NB4 (cell line): ENCODE measurements at regions not wholly inside any gene's neighbourhood (a gene's known extent, or its start where the extent isn't known, plus 50 kb on each side); places are given as distances from the start of the nearest gene placed in this dataset.

Source experiments
- DNase-seq: peaks from one replicate; pipeline ENCODE4 v3.0.0; 2010; ENCODE audit warnings: low read depth
- H3K4me3 ChIP-seq: one replicate; pipeline ENCODE4 v1.5.1; 2011; ENCODE audit warnings: mild to moderate bottlenecking, low read depth, low read length, moderate library complexity
- MAX ChIP-seq: IDR thresholded peaks from 2 replicates; pipeline ENCODE4 v1.6.1; 2011; ENCODE audit warnings: low read depth, low read length
- MYC ChIP-seq: IDR thresholded peaks from 2 replicates; pipeline ENCODE4 v1.6.1; 2011; ENCODE audit warnings: low read depth, low read length
- POLR2A ChIP-seq: IDR thresholded peaks from 2 replicates; pipeline ENCODE4 v1.6.1; 2011; ENCODE audit warnings: mild to moderate bottlenecking; ENCODE audit not compliant: insufficient read length; ENCODE audit errors: extremely low read depth
- TF ChIP-seq, protein P1 (sequence below): IDR thresholded peaks from one replicate; pipeline ENCODE4 v1.5.1; 2012; ENCODE audit warnings: low read depth, low read length

DNA sequence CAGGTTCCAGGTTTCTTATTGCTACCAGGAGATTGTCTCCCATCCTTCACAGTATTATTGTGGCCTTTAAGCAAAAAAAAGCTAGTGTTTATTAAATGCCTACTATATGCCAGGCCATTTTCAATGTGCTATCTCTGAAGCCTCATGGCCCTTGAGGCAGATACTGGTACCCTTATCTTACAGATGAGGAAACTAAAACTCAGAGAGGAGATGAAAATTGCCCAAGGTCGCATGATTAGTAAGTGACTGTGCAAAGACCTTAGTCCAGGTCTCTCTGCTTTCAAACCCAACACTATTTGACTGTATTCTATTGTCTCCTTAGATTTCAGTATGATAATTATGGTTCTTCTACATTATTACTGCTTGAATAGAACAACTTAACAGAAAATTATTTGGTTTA lies 717.9 kb upstream of the AMOT start:
- no peak overlapping the region for H3K4me3 ChIP-seq
- DNase-seq, result no peak
- TF ChIP-seq MAX (no peak), MYC (no peak), POLR2A (no peak)
- TF ChIP-seq, protein P1, sequence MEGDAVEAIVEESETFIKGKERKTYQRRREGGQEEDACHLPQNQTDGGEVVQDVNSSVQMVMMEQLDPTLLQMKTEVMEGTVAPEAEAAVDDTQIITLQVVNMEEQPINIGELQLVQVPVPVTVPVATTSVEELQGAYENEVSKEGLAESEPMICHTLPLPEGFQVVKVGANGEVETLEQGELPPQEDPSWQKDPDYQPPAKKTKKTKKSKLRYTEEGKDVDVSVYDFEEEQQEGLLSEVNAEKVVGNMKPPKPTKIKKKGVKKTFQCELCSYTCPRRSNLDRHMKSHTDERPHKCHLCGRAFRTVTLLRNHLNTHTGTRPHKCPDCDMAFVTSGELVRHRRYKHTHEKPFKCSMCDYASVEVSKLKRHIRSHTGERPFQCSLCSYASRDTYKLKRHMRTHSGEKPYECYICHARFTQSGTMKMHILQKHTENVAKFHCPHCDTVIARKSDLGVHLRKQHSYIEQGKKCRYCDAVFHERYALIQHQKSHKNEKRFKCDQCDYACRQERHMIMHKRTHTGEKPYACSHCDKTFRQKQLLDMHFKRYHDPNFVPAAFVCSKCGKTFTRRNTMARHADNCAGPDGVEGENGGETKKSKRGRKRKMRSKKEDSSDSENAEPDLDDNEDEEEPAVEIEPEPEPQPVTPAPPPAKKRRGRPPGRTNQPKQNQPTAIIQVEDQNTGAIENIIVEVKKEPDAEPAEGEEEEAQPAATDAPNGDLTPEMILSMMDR, result no peak

DNA sequence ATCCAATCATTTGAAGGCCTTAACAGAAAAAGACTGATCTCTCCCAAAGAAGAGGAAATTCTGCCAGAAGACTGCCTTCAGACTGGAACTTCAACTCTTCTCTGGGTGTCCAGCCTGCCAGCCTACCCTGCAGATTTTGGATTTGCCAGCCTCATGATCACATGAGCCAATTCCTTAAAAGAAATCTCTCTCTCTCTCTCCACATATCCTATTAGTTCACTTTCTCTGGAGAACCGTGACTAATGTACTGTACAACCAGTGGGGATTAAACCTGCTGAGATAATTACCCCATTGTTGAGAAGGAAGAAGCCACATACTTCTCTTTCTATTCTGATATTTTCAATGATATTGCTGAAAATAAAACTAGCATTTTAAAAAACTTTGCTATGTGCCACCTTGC lies 711.3 kb upstream of the AMOT start:
- H3K4me3 ChIP-seq, result no peak overlapping the region
- no peak for DNase-seq
- TF ChIP-seq POLR2A (no peak), MYC (no peak), MAX (no peak)
- TF ChIP-seq, protein P1, result no peak

DNA sequence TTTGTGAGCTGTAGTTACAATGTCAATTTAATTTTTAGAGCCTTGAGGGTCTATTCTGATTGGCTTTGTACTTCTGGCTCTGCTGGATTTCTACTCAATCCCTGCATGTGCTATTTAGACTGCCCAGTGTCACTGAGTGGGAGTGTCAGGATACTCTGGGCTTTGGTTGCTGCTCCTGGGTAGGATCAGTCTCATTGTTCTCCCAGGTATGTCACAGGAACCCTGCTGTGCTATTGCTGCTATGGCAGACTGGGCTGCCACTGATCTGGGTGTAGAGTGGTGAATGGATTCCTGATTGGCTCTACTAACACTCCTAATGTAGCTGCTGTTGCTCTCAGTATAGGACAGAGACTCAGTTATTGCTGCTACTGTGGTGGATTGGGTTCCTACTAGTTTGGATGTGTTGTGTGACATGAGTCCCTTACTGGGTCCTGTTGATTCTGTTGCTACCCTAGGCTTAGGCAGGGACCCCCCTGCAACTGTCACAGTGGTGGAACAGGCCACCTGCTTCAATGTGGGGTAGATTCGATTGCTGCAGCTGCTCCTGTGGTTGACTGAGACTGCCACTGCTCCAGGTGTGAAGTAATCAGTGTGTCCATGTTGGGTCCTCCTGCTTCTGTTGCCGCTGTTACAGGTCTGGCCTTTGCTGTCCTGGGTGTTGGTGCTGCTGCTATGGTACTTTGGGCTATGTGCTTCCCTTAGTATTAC lies 707.8 kb upstream of the AMOT start:
- no peak for DNase-seq
- TF ChIP-seq POLR2A (no peak), MYC (no peak), MAX (no peak)
- TF ChIP-seq, protein P1, result no peak
- no peak overlapping the region for H3K4me3 ChIP-seq

- no peak for TF ChIP-seq POLR2A
- TF ChIP-seq, protein P1, result no peak
- TF ChIP-seq MYC, result no peak
- TF ChIP-seq MAX, result no peak
- H3K4me3 ChIP-seq, result no peak overlapping the region
These were observed 704.4 kb upstream of the AMOT start for GRCh38 chrX:113545040-113545439.

DNA sequence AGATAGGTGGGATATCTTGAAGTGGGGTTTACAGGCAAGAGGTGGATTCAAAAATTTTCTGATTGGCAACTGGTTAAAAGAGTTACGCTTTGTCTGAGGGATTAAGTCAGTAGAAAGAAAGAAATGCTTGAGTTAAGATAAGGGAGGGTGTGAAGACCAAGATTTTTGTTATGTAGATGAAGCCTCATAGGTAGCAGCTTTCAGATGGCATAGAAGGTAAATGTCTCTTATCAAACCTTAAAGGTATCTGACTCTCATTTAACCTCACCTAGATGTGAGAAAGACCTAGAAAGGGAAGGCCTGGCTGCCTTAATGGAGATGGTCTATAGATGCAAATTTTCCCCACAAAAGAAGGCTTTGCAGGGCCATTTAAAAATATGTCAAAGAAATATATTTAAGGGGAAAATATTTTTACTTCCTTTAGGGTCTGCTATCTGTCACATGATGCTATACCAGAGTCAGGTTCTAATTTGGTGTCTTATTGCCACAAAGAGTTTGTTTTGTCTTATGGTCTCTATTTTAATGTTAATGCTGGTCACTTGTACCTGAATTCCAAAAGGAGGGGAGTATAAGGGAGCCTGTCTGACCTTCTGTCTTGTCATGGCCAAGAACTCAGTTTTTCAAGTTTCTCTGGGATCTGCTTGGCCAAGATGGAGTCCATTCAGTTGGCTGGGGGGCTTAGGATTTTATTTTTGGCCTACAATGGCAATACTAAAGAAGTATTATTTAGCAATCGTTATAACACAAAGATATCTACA lies 699.1 kb upstream of the AMOT start:
- TF ChIP-seq, protein P1, result no peak
- TF ChIP-seq MYC, result no peak
- TF ChIP-seq POLR2A, result no peak
- DNase-seq, result no peak

More at GRCh38 chrX:113545040-113545439, 704.4 kb upstream of the AMOT start:
- no peak for DNase-seq

More for the DNA sequence above, 699.1 kb upstream of the AMOT start:
- no peak overlapping the region for H3K4me3 ChIP-seq
